NOMO-1 treated with dmso at 0.1 percent for 144 hours (cell line): ENCODE measurements at regions not wholly inside any gene's neighbourhood (a gene's known extent, or its start where the extent isn't known, plus 50 kb on each side); places are given as distances from the start of the nearest gene placed in this dataset.
"Not testable (repeated sequence)": the region's sequence is repeated elsewhere in the genome, so short reads cannot be mapped to it uniquely, and the experiment has no call there.

ENCODE experiments used
- DNase-seq: peaks from one replicate; lab custom pipeline; 2025; ENCODE audit not compliant: unreplicated experiment; lab: John Stamatoyannopoulos, UW

DNA sequence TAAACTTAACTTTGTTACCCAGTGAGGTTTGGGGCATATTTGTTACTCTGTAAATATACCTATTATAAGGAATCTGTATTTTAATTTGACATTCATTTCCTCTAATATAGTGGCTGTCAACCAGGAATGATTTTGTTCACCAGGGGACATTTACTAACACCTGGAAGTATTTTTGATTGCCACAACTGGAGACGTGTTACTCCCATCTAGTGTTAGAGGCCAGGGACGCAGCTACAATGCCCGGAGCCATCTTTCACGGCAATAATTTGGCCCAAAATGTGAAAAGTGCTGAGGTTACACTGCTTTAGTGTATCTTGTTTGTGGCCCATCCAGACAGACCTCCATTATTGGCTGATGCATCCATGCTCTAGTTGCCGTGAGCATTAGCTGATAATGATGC lies 881.3 kb upstream of the ATXN7L3B start:
- no peak for DNase-seq

DNA sequence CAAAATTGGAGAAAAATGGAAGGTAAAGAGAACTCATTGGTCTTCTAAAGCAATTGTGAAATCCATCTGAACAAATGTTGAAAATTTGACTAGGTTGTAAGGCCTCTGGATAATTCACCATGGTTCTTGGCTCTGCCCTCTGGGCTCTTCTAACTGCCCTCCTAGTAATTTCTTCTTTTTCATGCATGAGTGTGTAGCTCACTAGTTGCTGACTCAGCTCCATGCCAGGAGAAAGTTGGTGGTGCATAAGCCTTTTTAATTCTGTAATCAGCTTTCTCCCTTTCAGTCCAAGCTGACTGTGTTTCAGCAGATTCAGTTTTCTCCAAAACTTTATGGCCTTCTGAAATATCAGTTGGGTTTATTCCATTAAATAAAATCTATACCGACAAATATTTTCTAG lies 877.8 kb upstream of the ATXN7L3B start:
- DNase-seq: no peak

DNA sequence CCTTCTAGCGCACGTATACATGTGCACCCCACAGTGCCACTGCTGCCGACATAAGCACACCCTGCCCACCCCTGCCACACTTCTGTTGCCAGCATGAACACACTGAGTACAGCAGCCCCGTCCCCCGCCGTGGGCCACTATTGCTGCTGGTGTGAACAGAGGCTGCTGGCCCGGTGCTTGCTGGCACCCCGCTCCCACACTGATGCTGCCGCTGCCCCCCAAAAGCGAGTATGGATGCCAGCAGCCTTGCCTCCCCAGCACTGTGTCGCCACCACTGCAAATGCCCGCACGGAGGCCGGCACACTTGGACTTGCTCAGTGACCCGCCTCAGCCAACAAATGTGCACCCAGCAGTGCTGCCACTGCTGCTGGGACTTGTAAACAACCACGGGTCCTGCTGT lies 872.4 kb upstream of the ATXN7L3B start:
- no peak for DNase-seq

DNA sequence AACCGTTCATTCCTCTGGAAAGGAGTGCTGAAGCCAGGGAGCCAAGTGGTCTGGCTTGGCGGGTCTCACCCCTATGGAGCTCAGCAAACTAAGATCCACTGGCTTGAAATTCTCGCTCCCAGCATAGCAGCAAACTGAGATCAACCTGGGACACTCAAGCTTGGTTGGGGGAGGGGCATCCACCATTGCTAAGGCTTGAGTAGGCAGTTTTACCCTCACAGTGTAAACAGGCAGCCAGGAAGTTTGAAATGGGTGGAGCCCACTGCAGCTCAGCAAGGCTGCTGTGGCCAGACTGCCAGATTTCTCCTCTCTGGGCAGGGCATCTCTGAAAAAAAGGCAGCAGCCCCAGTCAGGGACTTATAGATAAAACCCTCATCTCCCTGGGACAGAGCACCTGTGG lies 866.1 kb upstream of the ATXN7L3B start:
- not testable (repeated sequence) for DNase-seq

DNA sequence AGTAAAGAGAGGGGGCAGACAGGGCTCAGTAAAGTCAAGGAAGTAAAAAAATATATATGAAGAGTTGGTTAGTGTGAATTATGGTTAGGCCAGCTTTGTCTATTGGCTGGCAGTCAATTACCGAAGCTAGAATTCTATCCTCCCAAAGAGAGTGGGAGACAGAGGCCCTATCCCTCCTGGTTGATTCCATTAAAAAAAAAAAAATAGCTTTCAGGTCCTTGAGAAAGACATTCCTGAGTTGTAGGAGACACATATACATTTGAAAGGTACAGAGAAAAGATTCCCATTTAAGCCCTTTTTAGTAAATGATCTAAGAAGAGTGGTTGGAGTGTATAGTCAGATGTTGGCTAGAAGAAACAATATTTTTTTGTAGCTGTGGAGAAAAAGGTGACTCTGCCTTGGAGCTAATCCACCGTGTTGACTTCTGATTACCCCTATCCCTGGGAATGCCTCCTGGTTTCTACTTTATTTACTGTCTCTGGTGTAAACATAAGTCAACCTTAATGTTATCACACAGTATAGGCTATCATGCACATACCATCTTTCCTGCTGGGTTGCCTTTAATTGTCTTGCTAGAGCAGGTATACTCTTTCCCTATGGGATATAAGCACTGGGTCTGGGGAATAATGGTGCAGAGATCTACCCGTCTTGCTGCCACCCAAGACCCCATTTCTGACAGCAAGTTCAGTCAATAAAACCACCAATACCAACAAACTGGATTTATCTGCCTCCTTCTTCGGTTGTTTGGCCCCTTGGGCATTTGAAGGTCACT lies 859.9 kb upstream of the ATXN7L3B start:
- no peak for DNase-seq

DNA sequence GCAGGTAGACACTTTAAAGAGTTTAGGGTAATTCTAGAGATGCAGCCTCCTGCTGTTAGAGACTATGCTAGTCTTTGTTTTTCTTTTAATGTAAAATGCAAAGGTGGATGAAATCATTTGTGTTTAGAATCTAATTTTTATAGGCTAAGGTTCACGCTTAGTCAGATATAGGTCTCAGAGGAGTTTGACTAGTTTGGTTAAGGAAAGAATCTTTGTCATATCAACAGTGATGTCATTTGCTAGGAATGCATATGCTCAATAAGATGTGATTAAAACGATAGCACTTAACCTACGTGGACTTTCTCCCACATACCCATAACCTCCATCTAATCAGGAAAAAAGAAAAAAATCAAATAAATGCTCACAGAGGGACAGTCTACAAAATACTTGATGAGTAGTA lies 859.3 kb upstream of the ATXN7L3B start:
- DNase-seq: no peak

DNA sequence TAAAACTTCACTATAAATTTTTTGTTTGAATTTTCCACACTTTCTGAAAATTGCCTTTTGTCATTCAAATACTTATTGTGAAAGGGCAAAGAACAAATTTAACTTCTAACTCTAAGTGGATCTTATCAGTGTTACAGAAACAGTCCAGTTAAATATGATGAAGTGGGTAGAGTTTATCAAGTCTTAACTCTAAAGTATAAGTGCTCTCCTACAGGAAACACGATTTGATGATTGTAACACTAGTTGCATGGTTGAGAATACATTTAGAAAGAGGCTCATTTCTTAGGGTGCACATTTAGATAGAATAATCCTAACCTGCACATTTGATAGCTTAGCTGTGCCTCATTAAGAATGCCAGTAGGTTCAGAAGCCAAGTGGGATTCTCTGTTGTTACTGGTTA lies 838.3 kb upstream of the ATXN7L3B start:
- no peak for DNase-seq

DNA sequence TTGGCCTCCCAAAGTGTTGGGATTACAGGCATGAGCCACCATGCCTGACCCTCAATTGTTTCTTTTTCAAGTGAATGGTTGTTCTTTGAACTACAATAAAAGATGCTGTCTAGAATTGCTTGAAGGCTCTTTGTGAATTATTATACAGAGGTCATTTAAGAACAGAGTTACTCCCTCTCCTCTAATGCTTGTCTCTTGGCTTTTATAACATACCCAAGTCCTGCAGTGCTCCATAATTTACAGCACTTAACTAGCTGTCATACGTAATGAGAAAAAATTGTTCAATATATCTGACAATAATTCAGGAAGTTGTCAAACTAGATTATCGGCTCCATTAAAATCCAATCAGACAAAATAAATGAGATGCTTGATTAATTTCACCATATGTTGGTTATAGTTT lies 823.0 kb upstream of the ATXN7L3B start:
- no peak for DNase-seq

DNA sequence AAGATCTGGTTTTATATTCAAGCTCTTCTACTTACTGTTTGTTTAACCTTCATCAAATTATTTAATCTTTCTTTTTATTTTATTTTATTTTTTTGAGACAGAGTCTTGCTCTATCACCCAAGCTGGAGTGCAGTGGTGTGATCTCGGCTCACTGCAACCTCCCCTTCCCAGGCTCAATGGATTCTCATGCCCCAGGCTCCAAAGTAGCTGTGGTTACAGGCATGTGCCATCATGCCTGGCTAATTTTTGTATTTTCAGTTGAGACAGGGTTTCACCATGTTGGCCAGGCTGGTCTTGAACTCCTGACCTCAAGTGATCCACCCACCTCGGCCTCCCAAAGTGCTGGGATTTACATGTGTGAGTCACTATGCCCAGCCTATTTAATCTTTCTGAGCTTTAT lies 821.5 kb upstream of the ATXN7L3B start:
- DNase-seq: not testable (repeated sequence)

DNA sequence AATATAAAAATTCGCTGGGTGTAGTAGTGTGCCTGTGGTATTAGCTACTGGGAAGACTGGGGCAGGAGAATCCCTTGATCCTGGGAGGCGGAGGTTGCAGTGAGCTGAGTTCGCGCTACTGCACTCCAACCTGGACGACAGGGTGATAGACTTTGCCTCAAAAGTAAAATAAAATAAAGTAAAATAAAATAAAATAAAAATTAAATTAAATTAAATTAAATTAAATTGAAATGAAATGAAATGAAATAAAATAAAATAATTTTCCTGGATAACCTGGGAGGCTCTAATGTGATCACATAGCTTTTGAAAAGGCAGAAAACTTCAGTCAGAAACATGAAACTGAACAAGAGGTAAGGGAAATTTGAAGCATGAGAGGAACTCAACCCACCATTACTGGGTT lies 818.4 kb upstream of the ATXN7L3B start:
- DNase-seq: no peak

DNA sequence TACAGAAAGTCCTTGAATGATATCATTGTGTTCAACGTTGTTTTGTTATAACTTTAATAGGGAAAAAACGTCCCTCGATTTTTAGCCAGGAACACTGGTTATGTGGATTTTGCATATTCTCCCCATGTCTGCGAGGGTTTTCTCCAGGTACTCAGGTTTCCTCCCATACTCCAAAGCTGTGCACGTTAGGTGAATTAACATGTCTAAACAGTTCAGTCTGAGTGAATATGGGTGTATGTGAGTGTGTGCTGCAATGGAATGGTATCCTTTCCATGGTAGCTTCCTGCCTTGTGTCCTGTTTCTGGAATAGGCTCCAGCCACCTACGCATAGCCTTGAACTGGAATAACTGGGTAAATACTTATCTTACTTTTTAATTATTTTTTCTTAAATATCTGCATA lies 810.8 kb upstream of the ATXN7L3B start:
- no peak for DNase-seq

DNA sequence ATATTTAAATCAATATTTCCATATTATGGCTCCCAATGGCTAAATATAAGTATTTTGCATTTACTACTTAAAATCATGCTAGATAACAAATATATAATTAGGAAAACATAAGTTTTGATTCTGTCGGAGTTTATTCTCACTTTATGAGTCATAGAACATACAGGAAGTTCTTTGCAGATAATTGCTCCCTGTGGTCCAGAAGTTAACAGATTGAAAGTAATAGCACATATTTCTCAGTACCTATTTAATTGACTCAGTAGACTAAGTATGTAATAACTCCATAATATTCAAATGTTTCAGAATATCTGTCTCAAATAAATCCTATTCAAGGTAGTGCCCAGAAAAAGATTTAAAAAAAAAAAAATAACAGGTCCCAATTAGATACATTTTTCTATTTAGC lies 806.0 kb upstream of the ATXN7L3B start:
- no peak for DNase-seq

DNA sequence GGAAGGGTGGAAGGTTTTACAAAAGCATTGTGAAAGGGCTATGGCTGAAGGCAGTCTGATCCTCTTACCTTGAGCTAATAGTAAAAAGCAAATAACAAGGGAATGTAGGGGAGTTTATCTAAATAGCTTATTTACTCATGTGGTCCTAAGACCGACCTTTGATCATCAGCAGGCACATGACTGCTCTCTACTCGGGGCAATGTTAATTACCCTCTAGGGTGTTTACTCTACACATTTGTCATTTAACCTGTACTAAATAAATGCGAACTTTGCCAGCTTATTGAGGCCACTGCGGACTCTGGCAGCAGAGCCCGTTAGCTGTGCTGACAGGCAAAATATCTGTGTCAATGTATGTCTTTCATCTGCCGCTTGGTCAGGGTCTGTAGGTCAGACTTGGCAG lies 768.3 kb upstream of the ATXN7L3B start:
- no peak for DNase-seq

DNA sequence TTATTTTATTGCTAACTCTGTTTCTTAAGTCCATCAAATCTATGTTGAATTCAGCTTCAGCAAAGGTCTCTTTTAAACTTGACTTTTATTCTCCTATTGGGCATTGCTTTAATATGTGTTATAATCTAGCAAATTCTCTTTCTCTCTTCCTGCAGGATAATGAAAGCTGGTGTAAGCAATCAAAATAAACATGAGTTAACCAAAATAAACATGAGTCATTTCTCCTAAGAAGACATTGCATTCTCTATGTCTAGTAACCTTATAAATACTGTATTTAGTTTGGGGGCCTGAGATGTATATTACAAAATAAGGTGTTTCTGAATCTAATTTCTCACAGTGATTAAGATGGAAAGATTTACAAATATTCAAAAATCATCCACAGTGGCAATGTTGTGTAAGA lies 739.1 kb upstream of the ATXN7L3B start:
- DNase-seq: no peak

DNA sequence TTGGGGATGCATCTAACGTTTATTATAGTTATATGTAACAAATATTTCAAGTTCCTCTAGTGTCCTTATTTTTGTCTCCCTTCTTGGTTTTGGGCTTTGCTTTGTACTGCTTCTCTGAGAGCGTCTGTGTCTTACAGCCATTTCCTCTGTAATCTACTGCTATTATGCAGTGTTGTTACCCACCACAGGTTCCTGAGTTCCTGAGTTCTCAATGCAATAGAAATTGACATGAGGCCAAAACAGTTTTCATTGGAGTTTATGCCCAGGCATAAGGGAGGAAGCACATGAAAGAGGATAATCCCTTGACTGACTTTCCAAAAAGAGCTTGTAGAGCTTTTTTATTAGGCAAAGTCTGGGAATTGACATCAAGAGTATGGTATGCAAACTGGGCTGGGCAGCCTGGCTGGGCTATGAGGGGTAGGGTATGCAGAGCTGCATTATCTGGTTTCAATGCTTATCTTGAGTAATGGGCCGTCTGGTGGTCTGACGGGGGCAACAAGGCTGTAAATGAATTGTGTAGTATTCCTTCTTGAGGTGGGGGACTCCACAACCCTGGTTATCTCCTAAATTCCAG lies 722.5 kb upstream of the ATXN7L3B start:
- DNase-seq: no peak

DNA sequence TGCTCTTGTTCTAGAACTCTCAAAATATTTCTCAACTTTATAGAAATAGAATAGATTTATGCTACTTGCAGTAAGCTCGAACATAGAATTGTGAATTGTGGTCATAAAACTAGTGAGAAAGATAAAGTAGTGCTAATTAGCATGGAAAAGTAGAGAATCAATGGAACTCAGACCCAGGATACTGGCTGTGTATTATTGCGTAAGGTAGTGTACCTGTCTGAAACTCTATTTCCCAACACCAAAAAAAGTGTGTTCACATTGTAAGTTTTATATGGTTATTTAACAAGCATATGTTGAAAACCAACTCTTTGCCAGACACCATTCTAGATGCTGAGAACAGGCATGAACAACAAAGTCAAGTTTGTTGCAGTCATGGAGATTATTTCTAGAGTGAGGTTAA lies 720.5 kb upstream of the ATXN7L3B start:
- no peak for DNase-seq

DNA sequence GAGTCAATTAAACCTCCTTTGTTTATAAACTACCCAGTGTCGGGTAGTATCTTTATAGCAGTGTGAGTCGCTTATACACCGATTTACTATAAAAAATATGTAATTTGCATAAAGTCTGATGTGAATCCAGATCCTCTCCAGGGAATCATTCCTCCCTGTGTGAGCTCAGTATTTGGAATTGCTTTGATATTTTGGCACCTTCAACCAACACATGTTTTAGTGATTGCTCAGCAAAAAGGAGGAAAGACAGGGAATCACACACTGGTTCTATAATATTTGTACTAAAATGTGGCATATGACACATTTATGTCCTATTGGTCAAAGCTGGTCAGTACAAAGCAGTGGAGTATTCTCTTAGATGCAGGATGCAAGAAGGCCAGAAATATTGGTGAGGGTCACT lies 703.9 kb upstream of the ATXN7L3B start:
- DNase-seq: no peak

DNA sequence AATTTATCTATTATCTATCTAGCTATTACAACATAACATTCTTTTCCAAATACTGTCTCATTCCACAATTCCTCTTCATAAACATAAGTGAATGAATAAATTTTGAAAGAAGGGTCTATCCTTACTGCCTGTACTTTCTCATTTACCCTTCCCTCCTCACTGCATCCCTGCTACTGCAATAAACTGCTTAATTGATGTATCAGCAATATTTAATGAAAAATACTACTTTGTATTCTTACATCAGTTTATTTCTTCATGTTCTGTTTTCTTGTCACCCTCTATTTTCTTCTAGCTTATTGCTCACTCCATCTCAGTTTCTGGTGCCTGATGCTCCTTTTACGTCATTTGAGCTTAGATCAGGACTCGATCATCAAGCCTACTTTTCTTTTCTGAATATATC lies 695.7 kb upstream of the ATXN7L3B start:
- no peak for DNase-seq

DNA sequence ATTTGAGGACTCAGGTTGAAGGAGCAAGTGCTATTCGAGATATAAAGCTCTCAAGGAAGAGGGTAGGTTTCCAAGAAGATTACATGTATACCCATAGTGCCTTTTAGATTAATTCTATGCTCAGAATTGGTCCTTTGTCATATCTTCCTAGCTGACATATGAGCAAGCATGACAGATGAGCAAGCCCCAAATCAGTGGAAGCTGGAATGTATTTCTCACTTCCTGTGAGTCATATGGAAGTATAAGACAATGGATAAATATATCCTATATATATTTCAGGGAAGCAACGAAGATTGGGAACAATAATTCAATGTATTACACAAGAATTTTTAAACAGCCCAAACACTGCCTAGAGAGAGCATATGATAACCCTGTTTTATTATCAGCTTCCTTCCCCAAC lies 674.1 kb upstream of the ATXN7L3B start:
- DNase-seq: no peak

DNA sequence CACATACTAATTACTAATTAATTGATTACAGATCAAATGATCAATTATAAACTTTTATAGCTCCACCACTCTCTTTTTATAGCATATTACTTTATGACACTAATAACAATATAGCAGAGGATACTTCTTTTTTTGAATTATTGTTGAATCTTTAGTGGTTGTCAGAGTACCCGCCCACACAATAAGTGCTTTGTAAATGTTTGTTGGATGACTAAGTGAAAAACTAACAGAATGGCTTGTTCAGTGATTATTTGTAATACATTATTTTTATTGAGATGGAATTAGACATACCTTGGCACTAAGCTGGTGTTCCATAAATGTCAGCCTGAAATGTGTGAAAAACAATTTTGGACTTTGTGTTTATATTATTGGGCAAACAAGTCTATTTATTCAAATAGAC lies 670.5 kb upstream of the ATXN7L3B start:
- DNase-seq: no peak

DNA sequence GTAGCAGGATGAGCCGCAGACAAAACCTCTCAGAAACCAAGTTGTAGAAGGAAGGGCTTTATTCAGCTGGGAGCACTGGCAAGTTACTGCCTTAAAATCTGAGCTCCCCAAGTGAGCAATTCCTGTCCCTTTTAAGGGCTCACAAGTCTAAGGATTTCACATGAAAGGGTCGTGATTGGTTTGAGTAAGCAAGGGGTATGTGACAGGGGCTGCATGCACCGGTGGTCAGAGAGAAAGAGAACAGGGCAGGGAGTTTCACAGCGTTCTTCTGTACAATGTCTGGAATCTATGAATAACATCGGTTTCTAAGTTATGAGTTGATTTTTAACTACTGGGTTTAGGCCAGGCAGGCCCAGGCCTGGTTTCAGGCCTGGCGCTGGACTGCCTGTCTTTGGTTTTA lies 660.3 kb upstream of the ATXN7L3B start:
- DNase-seq: not testable (repeated sequence)

DNA sequence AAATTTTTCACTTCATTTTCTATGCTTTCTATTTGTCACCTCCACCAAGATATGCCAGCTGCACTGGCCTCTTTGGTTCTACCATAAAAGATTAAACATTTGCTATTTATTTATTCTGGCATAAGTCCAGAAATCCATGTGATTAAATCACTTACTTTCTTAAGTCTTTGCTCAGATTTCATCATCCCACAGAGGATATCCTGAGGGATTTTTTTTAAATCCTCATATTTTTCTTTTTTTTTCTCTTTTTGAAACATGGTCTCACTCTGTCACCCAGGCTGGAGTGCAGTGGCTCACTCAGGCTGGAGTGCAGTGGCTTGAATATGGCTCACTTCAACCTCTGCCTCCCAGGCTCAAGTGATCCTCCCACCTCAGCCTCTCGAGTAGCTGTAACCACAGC lies 645.4 kb upstream of the ATXN7L3B start:
- no peak for DNase-seq

DNA sequence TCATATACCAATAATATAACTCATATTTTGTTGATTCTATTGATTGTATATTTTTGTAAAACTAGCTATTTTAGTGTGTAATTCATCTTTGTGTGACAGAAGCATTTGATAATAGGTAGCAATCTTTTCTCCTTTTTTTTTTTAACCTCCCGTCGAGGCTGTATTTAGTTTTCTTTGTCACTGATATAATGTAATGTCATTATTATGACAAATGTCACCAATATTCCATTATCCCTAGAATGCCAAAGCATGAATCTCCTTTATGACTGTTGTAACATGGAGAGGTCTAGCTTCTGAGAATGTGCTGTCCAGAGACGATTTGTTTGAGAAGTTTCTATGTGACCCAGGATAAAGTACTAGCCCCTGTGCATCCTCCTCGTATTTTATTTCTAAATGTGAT lies 639.0 kb upstream of the ATXN7L3B start:
- DNase-seq: no peak
